GM13976 (cell line): ENCODE measurements at regions not wholly inside any gene's neighbourhood (a gene's known extent, or its start where the extent isn't known, plus 50 kb on each side); places are given as distances from the start of the nearest gene placed in this dataset.

Source experiments
- DNase-seq: peaks from one replicate; pipeline ENCODE4 v3.0.0; 2012; ENCODE audit warnings: low spot score
- CTCF ChIP-seq: IDR thresholded peaks from 2 replicates; pipeline ENCODE4 v1.5.1; 2012; ENCODE audit warnings: borderline replicate concordance, mild to moderate bottlenecking; ENCODE audit not compliant: insufficient read depth; ENCODE audit errors: extremely low read depth, missing control alignments, control extremely low read depth
- in situ Hi-C: fragments of 300-500 bp; cut with MboI; formaldehyde crosslinking; loops from one replicate; pipeline ENCODE4 v1.12.0; 2022; ENCODE audit warnings: low sequenced_read_pairs, mixed read lengths, inconsistent platforms; ENCODE audit not compliant: unreplicated experiment

- DNase-seq: no peak
- TF ChIP-seq CTCF: no peak
- in situ Hi-C loops: no loop called here
Observed at GRCh38 chr6:166021429-166021828, 146.2 kb downstream of the TBXT start.

GRCh38 chr6:166019214-166019613, 148.4 kb downstream of the TBXT start:
- no peak for TF ChIP-seq CTCF
- in situ Hi-C loops: no loop called here
- DNase-seq: no peak

- DNase-seq: no peak
- TF ChIP-seq CTCF: no peak
- in situ Hi-C loops: no loop called here
Observed at GRCh38 chr6:166017032-166017635, 150.5 kb downstream of the TBXT start.

GRCh38 chr6:166014966-166015365, 152.7 kb downstream of the TBXT start:
- in situ Hi-C loops: no loop called here
- no peak for TF ChIP-seq CTCF
- DNase-seq: no peak

- no peak for DNase-seq
- in situ Hi-C loops: no loop called here
- no peak for TF ChIP-seq CTCF
Observed at GRCh38 chr6:166010136-166010960, 157.3 kb downstream of the TBXT start.

- in situ Hi-C loops: no loop called here
- no peak for DNase-seq
- no peak for TF ChIP-seq CTCF
Observed at GRCh38 chr6:166009385-166010031, 158.1 kb downstream of the TBXT start.
